NCI-H146 treated with DMSO at 0.1 percent for 48 hours (cell line): ENCODE measurements at regions not wholly inside any gene's neighbourhood (a gene's known extent, or its start where the extent isn't known, plus 50 kb on each side); places are given as distances from the start of the nearest gene placed in this dataset.
A peak's percentile ranks its signal among the peaks of the same experiment; 100 is the strongest.
"Not testable (repeated sequence)": the region's sequence is repeated elsewhere in the genome, so short reads cannot be mapped to it uniquely, and the experiment has no call there.

Experiments
- DNase-seq: peaks from one replicate; lab custom pipeline; 2025; ENCODE audit not compliant: unreplicated experiment; lab: John Stamatoyannopoulos, UW

DNA sequence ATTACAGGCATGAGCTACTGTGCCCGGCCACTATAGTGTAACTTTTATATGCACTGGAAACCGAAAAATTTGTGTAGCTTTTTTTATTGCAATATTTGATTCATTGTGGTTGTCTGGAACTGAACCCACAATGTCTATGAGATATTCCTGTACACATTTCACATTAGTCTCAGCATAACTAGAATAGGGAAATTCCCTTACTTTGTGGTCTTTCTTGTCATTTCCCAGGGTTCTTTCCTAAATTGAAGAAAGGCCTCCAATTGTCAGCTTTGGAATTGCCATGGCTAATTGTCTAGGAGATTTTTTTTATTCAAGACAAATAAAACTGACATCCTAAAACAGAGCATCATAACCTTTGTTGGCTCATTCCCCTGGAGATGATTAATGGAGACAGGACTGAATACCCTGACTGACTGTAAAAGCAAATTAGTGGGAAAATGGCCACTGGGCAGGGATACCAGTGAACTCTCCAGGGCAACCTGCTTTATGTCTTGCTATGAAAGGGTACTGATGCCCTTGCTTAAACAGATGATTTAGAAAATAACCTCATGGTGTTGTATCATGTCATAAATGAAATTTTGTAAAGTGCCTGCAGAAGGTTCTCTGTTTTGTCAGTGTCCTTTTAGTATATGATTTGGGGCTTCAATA is 576.9 kb downstream of the RFPL4B start:
- DNase-seq = no peak

DNA sequence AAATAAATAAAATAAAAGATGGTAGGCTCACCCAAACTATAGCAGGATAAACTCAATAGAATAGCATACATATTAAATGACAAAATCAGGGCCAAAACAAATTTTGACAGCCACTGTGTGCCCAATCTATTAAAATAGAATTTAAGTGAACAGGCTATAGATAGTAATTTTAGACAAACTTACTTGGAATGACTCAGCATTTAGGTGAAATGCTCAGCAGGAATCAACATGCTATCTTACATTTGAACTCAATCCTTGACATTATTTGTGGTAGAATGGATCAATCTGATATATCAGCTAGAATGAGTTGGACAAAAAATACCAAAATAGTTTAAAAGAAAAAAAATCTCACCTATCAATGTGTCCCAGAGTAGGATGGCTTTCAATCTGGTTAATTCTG is 578.6 kb downstream of the RFPL4B start:
- no peak for DNase-seq

- no peak for DNase-seq
Observed at GRCh38 chr6:112927641-112928320, 580.7 kb downstream of the RFPL4B start.

DNA sequence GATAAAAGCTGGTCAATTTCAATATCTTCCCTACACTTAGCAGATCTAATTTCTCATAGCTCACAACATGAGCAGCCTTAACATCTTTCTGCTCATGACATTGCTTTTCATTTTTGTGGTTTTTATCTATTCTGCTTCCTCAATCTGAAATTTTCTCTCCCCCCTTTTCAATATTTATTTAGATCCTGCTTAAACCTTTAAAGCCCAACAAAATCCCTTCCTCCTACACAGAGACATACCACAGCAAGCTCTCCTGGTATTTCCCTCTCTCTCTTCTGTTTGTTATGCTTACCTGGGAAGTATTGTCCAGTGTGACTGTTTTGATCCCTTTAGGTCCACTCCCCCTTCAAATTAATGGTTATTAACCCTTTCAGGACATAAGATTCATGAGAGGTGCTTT is 582.5 kb downstream of the RFPL4B start:
- no peak for DNase-seq

- no peak for DNase-seq
Observed at GRCh38 chr6:112931832-112932231, 584.7 kb downstream of the RFPL4B start.

GRCh38 chr6:112933947-112934346 is 586.8 kb downstream of the RFPL4B start:
- DNase-seq = no peak

DNA sequence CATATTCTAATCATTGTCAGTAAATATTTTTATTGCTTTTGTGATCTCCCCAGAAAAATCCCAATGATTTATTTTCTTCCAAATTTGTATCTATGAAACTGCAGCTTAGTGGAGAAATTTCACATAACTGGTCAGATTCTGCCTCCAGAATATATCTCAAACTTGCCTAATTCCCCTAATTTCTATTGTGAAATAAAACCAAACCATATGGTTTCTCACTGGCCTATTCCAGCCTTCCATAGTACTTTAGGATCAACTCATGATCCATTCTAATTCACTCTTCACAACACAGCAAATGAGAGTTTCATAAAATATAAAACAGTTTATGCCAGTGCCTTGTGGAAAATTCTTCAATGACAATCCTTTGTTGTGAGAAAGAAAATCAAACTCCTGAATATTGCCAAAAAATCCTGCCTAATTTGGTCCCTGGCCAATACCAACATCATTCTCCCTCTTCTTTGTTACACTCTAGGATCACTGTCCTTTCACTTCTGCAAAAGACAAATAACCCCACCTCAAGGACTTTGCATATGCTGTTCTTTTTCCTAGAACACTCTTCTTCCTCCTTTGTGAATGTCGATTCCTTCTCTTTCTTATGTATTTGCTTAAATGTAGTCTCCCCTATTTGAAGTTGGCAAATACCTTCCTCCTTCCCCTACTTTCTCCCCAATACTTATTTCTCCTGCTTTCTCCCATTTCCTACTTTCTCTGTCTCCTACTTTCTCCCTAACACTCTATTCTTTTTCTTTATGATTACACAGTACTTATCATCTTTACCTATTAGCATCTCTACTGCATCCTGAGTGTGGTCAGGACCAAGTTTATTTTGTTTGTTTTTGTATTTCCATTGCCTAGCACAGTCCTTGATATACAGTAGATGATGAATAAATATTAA is 587.5 kb downstream of the RFPL4B start:
- DNase-seq = no peak

- no peak for DNase-seq
Observed at GRCh38 chr6:112935402-112936078, 588.4 kb downstream of the RFPL4B start.

- no peak for DNase-seq
Observed at GRCh38 chr6:112936079-112936472, 588.9 kb downstream of the RFPL4B start.

DNA sequence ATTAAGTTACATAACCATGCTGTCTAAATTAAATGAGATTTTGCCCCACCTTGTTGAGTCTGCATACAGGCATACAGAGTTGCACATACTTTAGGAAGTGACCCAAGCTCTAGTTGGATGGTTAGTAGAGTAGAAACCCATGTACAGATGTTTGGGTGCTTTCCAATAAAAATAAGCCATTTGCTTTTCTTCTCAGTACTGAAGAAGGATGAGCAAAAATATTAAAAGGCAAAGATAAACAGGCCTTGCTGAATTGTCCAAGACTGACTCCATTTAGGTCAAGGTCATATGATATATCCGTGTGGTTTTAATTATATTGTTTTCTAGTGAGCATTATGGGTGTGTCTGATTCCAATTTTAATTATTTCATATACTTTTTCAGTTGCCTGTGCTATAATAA is 589.4 kb downstream of the RFPL4B start:
- DNase-seq = no peak

- DNase-seq = not testable (repeated sequence)
Observed at GRCh38 chr6:112937690-112938089, 590.6 kb downstream of the RFPL4B start.

GRCh38 chr6:112938650-112939049 is 591.5 kb downstream of the RFPL4B start:
- DNase-seq = no peak

DNA sequence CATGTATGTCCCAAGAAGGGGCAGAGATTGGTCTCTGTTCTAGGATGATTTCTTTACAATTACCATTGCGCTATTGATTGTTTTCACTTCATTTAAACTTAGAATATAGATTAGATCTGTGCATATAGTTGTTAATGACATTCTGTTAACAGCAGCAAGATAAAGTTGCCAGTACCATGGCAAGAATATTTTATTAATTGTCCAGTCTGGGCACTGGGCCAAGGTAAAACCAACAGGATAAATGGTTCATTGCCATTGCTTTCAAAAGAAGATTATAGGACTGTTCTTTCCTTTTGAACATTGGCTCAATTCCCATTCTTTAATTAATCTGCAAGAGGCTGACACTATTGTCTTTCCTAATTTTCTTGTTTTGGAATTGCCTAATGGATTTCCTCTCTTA is 592.4 kb downstream of the RFPL4B start:
- peak; percentile 88 for DNase-seq

DNA sequence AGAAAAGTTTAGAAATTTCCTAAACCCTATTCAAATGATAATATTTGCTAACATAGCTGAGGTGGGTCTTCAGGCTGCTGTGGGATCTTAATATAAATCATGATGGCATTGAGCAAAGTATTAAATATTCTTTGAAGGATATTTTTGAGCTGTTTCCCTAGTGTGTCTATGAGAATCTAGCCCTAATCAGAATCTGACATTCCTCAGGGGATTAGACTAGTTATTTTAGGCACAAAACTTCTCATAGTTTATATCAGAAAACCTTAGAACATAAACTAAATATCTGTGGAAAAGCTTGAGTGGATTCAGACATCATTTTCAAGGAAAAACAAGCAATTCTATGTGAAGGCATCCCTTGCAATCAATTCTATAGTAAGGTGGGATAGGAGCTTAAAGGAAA is 594.5 kb downstream of the RFPL4B start:
- no peak for DNase-seq

GRCh38 chr6:112946051-112946450 is 598.9 kb downstream of the RFPL4B start:
- DNase-seq = no peak

GRCh38 chr6:112947507-112947906 is 600.4 kb downstream of the RFPL4B start:
- DNase-seq = no peak

GRCh38 chr6:112951829-112952228 is 604.7 kb downstream of the RFPL4B start:
- DNase-seq = peak; percentile 30

- DNase-seq = not testable (repeated sequence)
Observed at GRCh38 chr6:112955743-112956142, 608.6 kb downstream of the RFPL4B start.

- DNase-seq = no peak
Observed at GRCh38 chr6:112956696-112957535, 609.8 kb downstream of the RFPL4B start.

DNA sequence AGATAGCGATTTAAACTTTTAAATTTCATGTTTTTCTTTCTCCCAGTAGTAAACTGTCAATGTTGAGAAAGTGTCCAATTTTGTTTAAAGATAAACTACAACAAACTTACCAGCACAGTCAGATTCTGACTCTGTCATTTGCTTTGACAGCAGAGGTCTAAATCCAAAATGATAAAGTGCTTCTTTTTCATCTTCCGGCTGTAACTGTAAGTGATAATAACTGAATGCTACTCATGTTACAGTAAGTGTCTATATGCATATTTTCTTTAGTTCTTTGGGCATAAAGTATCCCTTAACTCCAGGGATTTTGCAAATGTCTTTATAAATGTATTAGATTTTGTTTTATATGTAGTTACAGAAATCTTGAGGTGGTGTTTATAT is 610.4 kb downstream of the RFPL4B start:
- DNase-seq = no peak
